GM20000 (cell line): ENCODE measurements at regions not wholly inside any gene's neighbourhood (a gene's known extent, or its start where the extent isn't known, plus 50 kb on each side); places are given as distances from the start of the nearest gene placed in this dataset.

Source experiments
- DNase-seq: peaks from one replicate; pipeline ENCODE4 v3.0.0; 2012; ENCODE audit warnings: low spot score
- TF ChIP-seq, protein P1 (sequence below): IDR thresholded peaks from 2 replicates; pipeline ENCODE4 v1.5.1; 2012; ENCODE audit warnings: mild to moderate bottlenecking, control low read depth; ENCODE audit errors: extremely low read depth, missing control alignments

DNA sequence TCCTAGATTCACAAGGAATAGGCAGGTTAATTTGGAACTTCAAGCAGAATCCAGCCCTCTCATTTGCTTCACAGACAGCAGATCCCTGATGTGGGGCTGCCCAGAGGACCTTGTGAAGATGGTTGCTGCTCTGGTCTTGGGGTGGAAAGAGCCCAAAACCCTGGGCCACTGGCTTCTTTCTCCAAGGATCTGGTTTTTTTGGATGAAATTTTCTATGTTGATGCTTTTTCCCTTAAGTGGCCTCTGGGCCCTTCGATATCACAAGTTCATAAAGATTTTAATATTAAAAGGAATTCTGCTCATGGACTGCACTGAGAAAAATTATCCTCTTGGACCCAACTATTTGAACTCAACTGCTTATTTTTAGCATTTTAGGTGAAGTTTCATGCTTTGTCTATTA is 421.1 kb downstream of the KLF5 start:
- no peak for DNase-seq
- TF ChIP-seq, protein P1, sequence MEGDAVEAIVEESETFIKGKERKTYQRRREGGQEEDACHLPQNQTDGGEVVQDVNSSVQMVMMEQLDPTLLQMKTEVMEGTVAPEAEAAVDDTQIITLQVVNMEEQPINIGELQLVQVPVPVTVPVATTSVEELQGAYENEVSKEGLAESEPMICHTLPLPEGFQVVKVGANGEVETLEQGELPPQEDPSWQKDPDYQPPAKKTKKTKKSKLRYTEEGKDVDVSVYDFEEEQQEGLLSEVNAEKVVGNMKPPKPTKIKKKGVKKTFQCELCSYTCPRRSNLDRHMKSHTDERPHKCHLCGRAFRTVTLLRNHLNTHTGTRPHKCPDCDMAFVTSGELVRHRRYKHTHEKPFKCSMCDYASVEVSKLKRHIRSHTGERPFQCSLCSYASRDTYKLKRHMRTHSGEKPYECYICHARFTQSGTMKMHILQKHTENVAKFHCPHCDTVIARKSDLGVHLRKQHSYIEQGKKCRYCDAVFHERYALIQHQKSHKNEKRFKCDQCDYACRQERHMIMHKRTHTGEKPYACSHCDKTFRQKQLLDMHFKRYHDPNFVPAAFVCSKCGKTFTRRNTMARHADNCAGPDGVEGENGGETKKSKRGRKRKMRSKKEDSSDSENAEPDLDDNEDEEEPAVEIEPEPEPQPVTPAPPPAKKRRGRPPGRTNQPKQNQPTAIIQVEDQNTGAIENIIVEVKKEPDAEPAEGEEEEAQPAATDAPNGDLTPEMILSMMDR, result no peak

DNA sequence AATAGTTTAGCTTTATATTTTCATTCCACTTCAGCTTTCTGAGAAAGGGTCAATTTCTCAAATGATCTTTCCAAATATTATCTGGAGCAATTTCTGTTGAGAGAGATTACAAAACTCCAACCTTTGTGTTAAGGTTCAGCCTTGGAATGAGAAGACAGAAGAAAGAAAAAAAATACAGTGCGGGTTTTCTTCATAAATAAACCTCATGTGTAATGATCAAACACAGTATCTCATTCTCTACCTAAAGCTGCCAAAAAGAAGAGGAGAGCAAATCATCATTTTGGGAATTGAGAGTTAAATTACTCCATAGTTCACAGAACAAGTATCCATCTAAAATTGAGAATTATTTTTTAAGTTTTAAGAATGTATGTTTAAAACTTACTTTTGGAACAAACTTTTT is 420.5 kb downstream of the KLF5 start:
- TF ChIP-seq, protein P1, result no peak
- no peak for DNase-seq

DNA sequence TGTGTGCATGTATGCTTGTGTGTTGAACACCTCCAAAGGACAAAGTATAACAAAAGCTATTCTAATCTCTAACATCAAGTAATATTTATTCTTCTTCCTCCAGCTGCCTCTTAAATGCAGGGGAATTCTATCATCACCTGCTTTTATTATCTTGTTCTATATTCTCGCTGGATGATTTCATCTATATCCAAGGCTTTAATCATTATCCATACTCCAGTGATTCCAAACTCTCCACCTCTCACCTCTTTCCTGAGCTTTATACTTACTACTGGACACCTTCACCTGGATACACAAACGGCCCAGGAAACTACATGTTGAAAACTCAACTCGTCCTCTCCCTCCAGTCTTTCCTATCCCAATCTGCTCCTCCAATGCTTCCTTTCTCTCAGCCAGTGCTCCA is 418.6 kb downstream of the KLF5 start:
- TF ChIP-seq, protein P1, result no peak

DNA sequence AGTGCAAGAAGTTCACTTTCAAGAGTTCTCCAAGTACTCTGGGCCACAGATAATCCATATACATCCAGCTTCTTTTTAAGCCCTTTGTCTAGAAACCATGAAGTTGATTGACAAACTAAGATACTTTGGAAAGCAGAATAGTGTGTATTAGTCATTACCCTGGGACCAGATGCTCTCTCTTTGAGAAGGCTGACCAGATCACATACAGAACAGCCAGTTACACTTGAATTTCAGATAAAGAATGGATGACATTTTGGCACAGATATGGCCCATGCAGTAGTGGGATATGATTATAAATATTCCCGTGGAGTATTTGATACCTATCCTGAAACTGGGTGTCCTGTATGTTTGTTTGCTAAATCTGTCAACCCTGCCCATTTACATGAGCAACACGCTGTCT is 414.2 kb downstream of the KLF5 start:
- no peak for DNase-seq
- TF ChIP-seq, protein P1, result no peak

More for the DNA sequence above, 418.6 kb downstream of the KLF5 start:
- DNase-seq, result no peak

DNA sequence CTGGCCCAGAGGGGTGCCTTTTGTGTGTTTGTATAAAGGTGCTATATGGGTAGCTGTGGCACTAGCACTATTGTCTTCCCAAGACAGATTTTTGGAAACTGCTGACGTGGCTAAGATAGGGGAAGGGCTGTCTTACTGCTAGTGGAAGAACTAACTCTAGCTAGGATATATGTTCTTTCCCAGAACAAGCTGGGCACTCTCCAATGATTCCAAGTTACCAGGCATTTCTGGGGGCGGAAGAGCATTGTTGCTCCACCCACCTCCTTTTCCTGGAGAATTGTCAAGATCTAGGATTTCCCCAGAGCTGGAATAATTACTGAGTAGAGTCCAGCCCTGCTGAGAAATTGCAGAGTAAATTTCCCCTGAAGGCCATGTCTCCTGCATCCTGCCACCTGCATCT is 408.3 kb downstream of the KLF5 start:
- no peak for DNase-seq
- TF ChIP-seq, protein P1, result no peak

DNA sequence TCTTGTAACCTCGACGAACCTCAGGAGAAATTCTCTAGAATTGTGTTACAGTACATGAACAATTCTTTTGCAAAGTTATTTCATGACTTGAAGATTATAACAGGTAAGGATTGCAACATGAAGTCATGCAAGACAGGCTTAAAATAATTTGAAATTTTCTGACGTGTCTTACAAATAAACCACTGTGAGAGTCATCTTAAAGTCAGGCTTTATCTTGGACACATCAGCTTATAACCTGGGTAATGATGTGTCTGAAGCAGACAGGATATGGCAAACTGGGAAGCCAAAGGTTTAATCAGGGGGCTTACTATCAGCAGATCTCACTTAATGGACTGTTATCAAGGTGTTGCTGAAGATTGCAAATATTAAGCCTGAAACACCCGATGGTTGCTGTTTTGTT is 407.8 kb downstream of the KLF5 start:
- TF ChIP-seq, protein P1, result no peak
- DNase-seq, result no peak

DNA sequence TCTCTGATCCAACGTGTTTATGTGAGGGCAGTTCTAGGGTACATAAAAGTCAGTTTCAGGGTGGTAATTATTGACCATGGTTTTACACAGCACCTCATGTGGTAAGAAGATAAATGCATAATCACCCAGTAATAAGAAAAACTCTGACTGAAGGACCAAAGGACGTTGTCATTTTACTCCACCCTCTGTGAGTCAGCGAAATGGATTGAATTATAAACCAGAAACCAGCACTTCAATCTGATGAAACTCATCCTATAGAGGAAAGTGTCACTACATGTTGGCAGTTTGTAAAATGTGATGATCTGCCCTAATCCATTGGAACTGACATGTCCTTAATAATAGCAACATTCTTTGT is 406.8 kb downstream of the KLF5 start:
- TF ChIP-seq, protein P1, result no peak
- no peak for DNase-seq
